ENCODE measurements at regions not wholly inside any gene's neighbourhood (a gene's known extent, or its start where the extent isn't known, plus 50 kb on each side); places are given as distances from the start of the nearest gene placed in this dataset.

DNA sequence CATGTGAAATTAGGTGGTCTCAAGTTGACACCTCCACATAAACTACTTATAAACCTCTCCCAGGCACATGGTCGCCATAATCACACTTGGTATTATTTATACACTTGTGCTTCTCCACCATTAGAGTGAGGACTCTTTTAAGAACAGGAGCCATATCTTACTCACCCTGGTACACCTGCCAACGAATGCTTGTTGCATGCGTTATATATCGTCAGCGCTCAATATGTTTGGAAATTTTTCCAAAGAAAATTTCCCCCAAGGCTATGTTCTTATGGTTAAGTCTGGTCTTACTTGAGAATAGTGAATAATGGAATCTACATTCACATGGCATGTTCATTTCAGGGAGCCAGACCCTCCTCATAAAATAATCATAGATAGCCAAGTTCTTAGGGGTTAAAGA lies 271.7 kb downstream of the BCL11A start:
- TF ChIP-seq, protein P1, sequence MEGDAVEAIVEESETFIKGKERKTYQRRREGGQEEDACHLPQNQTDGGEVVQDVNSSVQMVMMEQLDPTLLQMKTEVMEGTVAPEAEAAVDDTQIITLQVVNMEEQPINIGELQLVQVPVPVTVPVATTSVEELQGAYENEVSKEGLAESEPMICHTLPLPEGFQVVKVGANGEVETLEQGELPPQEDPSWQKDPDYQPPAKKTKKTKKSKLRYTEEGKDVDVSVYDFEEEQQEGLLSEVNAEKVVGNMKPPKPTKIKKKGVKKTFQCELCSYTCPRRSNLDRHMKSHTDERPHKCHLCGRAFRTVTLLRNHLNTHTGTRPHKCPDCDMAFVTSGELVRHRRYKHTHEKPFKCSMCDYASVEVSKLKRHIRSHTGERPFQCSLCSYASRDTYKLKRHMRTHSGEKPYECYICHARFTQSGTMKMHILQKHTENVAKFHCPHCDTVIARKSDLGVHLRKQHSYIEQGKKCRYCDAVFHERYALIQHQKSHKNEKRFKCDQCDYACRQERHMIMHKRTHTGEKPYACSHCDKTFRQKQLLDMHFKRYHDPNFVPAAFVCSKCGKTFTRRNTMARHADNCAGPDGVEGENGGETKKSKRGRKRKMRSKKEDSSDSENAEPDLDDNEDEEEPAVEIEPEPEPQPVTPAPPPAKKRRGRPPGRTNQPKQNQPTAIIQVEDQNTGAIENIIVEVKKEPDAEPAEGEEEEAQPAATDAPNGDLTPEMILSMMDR (IDR thresholded peaks at IDR 0.05) = no peak
- no peak for TF ChIP-seq POLR2AphosphoS5 (IDR thresholded peaks at IDR 0.05; ENCODE audit: low read depth, low read length)
